C4-2B (cell line): ENCODE measurements at regions not wholly inside any gene's neighbourhood (a gene's known extent, or its start where the extent isn't known, plus 50 kb on each side); places are given as distances from the start of the nearest gene placed in this dataset.

Experiments used
- H3K27ac ChIP-seq: fragments of 450-650 bp; 2 replicates; pipeline ENCODE4 v1.5.1; 2017
- ZFX ChIP-seq: fragments of 450-650 bp; IDR thresholded peaks from 2 replicates; pipeline ENCODE4 v1.6.1; 2017
- TF ChIP-seq, protein P1 (sequence below): fragments of 450-650 bp; conservative IDR thresholded peaks from 2 replicates; pipeline ENCODE4 v1.5.1; 2017; ENCODE audit warnings: mild to moderate bottlenecking

DNA sequence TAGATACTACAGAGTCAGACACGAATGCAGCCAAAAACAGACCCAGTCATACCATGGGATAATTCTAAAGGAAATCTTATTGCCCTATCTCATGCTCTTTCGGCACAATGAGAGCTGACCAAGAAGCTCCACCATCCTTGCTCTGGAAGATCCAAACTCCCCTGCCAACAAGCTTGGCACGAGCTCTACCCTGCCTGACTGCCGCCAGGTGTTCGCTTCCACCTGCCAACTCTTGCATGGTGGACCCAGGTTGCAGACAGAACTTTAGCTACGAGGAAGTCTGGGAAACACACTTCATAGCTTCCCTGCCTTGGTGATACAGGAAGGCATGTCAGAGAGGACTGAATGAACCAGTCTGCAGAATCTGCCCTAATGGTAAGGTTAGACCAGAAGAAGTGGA lies 355.0 kb downstream of the DRD1 start:
- TF ChIP-seq, protein P1, sequence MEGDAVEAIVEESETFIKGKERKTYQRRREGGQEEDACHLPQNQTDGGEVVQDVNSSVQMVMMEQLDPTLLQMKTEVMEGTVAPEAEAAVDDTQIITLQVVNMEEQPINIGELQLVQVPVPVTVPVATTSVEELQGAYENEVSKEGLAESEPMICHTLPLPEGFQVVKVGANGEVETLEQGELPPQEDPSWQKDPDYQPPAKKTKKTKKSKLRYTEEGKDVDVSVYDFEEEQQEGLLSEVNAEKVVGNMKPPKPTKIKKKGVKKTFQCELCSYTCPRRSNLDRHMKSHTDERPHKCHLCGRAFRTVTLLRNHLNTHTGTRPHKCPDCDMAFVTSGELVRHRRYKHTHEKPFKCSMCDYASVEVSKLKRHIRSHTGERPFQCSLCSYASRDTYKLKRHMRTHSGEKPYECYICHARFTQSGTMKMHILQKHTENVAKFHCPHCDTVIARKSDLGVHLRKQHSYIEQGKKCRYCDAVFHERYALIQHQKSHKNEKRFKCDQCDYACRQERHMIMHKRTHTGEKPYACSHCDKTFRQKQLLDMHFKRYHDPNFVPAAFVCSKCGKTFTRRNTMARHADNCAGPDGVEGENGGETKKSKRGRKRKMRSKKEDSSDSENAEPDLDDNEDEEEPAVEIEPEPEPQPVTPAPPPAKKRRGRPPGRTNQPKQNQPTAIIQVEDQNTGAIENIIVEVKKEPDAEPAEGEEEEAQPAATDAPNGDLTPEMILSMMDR, result no peak
- TF ChIP-seq ZFX, result no peak
- no peak overlapping the region for H3K27ac ChIP-seq

DNA sequence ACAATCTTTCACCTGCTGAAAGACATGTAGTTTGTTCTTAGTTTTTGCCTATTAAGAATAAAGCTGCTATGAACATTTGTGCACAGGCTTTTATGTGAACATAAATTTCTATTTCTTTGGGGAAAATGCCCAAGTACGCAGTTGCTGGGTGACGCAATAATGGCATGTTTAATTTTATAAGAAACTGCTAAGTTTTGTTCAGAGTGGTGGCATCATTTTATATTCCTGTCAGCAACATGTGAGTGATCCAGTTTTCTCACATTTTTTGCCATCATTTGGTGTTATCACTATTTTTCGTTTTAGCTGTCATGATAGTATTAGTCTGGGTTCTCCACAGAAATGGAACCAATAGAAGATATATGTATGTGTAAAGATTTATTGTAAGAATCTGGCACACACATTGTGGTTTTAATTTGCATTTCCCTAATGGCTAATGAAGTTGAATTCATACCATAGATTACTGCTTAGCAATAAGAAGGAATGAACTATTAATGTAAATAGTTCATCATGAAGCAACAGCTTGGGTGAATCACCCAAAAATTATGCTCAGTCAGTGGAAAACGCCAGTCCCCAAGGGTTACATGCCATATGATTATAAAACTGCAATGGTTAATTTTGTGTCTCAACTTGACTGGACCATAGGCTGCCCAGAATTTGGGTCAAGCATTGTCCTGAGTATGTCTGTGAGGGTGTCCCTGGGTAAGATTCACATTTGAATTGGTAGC lies 358.6 kb downstream of the MSX2 start:
- TF ChIP-seq ZFX, result no peak
- TF ChIP-seq, protein P1, result no peak
- H3K27ac ChIP-seq, result no peak overlapping the region

DNA sequence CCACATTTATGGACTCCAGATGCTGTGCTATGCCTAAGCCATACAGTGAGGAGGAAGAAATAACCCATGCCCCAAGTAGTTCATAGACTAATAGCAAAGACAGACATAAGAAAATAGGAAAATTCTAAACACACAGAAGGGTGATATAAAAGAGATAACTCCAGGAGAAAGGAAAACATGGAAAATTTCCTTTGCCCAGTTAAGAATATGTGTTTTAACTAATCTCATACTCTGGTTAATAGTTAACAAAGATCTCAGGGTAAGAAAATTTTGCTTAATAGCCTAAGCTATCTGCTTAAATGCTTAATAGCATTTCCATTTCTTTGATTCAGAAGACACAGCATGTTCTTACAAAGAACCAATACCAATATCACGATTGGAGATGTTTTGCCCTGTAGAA lies 358.0 kb downstream of the MSX2 start:
- no peak for TF ChIP-seq ZFX
- TF ChIP-seq, protein P1, result no peak
- no peak overlapping the region for H3K27ac ChIP-seq

DNA sequence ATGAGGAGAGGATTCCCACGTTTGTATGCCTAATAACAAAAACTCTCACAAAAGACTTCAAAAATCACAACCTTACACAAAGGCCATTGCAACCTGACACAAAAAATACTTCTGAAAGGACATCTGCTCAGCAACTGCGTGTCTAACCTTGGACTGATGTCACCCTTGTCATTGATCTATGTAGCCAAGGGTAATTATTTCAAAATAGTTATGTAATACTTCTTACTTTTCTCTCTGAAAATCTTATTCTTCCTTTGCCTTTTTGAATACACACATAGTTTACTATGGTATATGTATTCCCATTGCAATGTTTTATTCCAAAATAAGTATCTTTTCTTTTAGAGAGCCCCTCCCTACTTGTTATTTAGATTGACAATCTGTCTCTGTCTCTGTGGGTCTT lies 355.3 kb downstream of the MSX2 start:
- H3K27ac ChIP-seq, result no peak overlapping the region
- TF ChIP-seq ZFX, result no peak
- TF ChIP-seq, protein P1, result no peak

DNA sequence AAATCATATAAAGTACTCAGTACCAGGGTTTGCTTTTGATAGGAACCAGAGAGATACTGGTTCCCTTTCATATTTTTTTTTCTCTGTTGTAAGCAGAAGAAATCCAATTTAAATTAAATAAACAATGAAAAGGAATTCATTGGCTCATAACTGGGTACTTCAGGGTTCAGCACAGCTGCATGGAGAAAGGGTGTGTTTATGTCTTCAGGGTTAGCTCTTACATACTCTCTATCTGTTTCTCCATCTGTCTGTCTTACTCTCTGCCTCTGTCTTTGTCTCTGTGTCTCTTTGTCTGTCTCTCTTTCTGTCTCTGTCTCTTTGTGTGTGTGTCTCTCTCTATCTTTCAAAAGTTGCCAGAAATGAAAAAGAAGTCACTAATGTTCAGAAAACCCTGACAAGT lies 345.9 kb downstream of the MSX2 start:
- TF ChIP-seq, protein P1, result no peak
- no peak for TF ChIP-seq ZFX

DNA sequence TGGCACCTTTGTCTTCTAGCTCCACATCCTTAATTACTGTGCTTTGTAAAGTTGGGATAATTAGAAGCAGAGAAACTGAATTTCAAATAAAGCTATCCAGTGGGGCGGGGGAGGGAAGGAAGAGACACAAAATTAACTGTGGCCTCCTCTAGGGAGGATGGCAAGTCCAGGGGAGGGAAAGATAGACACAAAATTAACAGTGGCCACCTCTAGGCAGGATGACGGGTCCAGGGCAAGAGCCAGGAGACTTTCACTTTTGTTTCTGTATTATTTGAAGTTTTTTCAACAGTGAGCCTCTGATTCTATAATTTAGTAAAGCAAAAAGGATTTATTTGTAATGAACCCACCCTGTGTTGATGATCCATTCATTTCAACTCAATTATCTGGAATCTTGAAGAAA lies 335.9 kb downstream of the MSX2 start:
- H3K27ac ChIP-seq, result no peak overlapping the region
- TF ChIP-seq, protein P1, result no peak
- TF ChIP-seq ZFX, result no peak

More for the DNA sequence above, 345.9 kb downstream of the MSX2 start:
- H3K27ac ChIP-seq, result no peak overlapping the region

DNA sequence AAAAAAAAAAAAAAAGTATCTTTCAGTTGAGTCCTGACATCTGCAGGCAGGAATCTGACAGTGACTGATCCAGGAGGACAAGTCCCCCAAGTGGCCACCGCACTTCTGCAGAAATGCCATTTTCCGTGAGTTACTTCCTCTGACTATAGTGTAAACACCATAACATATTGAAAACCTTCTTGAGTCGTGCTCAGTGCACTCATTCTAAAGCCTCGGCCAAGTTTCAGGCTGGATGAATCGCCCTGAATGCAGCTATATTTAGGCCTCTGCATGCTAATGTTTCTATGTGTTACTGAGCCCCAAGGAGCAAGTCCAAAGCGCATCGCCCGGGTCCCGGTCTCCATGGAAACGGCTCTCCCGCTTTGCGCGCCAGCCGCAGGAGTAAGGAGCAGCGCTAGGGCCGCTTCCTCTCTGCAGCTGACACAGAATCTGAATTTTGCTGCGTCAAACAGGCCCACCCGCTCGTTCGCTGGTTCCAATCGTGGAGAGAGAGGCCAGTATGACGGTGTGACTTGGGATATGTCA lies 335.4 kb downstream of the MSX2 start:
- TF ChIP-seq ZFX, result no peak
- TF ChIP-seq, protein P1, result 0 out of 2 replicates have a peak, but pooled peaks have one; percentile 7
- H3K27ac ChIP-seq, result no peak overlapping the region
